ENCODE measurements at regions not wholly inside any gene's neighbourhood (a gene's known extent, or its start where the extent isn't known, plus 50 kb on each side); places are given as distances from the start of the nearest gene placed in this dataset.

GRCh38 chr1:228801068-228801467, 65.8 kb downstream of the RHOU start:
- TF ChIP-seq, protein P1, sequence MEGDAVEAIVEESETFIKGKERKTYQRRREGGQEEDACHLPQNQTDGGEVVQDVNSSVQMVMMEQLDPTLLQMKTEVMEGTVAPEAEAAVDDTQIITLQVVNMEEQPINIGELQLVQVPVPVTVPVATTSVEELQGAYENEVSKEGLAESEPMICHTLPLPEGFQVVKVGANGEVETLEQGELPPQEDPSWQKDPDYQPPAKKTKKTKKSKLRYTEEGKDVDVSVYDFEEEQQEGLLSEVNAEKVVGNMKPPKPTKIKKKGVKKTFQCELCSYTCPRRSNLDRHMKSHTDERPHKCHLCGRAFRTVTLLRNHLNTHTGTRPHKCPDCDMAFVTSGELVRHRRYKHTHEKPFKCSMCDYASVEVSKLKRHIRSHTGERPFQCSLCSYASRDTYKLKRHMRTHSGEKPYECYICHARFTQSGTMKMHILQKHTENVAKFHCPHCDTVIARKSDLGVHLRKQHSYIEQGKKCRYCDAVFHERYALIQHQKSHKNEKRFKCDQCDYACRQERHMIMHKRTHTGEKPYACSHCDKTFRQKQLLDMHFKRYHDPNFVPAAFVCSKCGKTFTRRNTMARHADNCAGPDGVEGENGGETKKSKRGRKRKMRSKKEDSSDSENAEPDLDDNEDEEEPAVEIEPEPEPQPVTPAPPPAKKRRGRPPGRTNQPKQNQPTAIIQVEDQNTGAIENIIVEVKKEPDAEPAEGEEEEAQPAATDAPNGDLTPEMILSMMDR (IDR thresholded peaks at IDR 0.05) = no peak
- TF ChIP-seq POLR2A (IDR thresholded peaks at IDR 0.05) (no peak), POLR2AphosphoS5 (IDR thresholded peaks at IDR 0.05) (no peak)
